Stimulated activated CD4-positive, alpha-beta T cell treated with anti-CD3 and anti-CD28 coated beads, Interleukin-2, amount 100 ng/mL, for 4 hours (primary cell): ENCODE measurements at regions not wholly inside any gene's neighbourhood (a gene's known extent, or its start where the extent isn't known, plus 50 kb on each side); places are given as distances from the start of the nearest gene placed in this dataset.
"Not testable (repeated sequence)": the region's sequence is repeated elsewhere in the genome, so short reads cannot be mapped to it uniquely, and the experiment has no call there.

ENCODE experiments used
- DNase-seq: peaks from one replicate; pipeline ENCODE4 v3.0.0-alpha.2; 2020; ENCODE audit warnings: low read depth

GRCh38 chr9:7342229-7342628, 457.3 kb downstream of the DMAC1 start:
- DNase-seq = no peak

DNA sequence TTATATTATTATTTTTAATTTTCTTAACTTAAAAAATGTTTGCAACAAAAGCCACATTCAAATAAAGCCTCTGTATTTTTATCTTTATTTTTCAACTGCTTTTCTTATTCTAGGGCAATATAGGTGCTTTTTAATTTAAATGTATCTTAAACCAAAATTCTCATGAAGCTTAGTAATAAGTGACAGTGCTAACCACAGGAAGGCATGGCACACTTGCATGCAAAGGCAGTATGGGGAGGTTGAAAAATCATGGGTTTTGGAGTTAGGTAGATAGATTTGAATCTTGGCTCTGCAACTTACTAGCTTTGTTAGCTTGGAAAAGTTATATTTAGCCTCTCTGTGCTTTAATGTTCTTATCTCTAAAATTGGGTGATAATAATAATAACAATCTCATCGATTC, 458.0 kb downstream of the DMAC1 start:
- DNase-seq = no peak

DNA sequence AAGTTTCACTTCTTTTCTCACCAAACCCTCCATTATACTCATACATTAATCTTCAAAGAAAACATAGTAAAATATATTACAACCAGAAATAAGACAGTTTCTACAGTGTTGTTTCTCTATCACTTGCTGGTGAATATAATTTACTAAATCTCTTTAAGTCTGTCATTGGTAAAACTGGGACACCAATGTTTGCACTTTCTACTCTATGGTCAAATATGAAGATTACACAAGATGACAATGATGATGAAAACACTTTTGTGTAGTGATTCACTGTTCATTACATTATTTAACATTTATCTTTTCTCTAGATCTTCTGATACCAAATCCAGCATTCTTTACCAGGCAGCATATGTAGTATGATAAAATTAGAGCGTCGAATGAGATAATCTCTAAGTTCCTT, 459.1 kb downstream of the DMAC1 start:
- DNase-seq = no peak

DNA sequence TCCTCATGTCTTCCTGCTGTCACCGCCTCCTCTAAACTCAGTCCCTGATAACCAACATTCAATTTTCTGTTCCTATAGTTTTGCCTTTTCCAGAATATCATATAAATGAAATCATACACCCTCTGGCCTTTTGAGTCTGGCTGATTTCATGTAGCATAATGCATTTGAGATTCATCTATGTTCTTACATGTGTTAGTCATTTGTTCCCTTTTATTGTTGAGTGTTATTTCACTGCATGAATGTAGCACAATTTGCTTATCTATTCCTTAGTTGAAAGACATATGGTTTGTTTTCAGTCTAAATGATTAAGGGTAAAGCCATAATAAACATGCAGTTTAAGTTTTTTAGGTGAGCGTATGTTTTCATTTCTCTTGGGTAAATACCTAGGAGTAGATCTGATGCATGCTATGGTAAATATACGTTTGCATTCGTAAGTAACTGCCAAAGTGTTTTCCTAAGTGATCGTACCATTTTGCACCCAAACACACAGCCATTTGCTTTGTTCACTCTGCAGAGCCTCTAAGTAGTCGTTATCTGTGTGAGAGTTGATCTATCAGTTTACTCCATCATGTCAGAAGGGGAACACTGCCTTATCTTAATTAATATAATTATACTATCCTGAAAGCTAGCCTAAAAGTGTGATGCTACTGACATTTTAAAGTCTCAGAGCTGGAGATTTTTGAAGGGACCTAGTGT, 460.8 kb downstream of the DMAC1 start:
- DNase-seq = no peak

DNA sequence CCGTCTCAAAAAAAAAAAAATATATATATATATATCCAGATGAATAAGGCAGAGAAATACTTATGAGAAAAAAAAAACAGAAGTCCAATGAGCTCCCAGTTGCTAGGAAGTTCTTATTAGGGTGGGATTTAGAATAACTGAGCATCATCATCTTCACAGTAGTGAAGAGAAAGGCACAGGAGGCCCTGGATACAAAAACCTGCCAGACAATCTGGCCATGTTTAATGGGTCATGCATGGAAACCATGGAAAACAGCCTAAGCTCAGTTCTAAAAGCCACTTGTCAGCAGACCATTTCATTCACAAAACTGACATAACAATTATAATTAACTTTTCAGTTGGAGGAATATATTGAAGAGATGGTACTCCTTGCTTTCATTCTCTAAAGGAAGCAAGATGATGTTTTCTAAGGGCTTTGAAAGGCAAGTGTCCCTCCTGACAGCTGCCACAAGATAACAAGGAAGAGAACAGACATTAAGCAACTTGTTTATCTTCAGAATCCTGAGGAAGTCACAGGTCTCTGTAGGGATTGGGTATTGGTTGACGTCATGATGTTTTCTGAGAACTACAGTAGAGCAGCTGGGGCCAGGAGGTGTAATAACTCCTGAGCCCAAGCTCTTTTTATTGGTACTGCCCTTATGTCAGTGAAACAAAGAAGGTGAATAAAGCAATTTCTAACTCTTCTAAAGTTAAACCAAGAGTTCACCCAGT, 463.1 kb downstream of the DMAC1 start:
- DNase-seq = no peak

GRCh38 chr9:7333719-7334118, 465.9 kb downstream of the DMAC1 start:
- no peak for DNase-seq

DNA sequence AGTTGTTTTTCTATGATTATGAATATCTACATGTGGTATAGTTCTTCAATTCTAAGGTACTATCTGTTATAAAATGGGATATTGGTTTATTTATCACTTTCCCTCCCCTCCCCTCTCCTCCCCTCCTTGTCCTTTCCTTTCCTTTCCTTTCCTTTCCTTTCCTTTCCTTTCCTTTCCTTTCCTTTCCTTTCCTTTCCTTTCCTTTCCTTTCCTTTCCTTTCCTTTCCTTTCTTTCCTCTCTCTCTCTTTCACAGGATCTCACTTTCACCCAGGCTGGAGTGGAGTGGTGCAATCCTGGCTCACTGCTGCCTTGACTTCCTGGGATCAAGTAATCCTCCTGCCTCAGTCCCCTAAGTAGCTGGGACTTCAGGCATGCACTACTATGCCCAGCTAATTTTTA, 466.8 kb downstream of the DMAC1 start:
- no peak for DNase-seq

DNA sequence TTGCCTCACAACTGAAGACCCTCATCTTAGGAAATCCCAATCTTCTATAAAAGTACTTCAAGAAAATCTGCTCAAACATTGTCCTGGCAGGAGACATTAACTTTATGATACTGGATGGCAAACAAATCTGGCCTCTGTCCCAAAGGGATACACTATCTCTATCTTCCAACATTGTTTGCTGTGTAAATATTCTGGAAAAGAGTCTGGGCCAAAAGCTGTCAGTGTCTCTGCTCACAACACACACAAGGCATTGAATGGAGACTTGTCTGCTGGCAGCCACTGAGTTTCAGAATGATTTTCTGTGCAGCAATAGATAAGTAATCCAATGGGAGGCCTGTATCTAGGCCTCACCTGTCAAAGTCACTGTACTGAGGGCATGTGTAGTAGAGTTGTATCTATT, 471.1 kb downstream of the DMAC1 start:
- DNase-seq = no peak

DNA sequence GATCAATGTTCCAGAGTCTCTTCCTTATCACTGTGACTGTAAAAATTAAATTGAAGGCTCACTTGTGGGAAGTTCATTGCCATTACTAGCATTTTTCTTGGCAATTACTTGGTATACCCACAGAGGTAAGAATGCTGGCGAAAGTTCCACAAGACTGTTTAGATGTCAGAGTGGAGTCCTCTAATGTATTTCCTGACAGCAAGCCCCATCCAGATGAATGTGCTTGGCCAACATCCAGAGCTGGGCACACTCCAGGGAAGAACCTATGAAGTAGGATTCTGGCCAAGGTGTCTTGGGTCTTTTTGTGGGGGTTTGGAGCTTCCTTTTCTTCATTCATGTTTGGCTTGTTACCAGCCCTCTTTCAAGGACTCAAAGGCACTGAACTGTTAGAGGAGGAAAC, 473.6 kb downstream of the DMAC1 start:
- no peak for DNase-seq

GRCh38 chr9:7324152-7324598, 475.4 kb downstream of the DMAC1 start:
- no peak for DNase-seq

DNA sequence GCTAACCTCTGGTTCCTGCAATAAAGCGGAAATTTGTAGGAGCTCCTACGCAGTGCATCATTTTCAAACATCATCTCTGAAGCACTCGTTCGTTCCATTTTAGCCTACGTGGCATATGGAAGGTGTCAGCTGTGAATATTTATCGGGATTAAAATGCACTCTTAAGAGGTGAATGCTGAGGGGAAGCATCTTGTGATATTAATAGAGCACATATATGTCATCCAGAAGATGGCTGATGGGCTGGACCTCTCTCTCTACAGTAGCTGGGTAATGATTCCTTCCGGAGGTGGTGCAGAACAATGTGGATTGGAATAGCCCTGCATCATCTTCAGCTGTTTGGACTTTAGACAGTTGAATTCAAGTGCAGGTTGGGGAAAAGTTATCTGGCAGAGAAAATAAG, 478.7 kb downstream of the DMAC1 start:
- DNase-seq = no peak

GRCh38 chr9:7320139-7320538, 479.4 kb downstream of the DMAC1 start:
- no peak for DNase-seq

GRCh38 chr9:7318920-7319319, 480.7 kb downstream of the DMAC1 start:
- DNase-seq = no peak

- DNase-seq = no peak
Observed at GRCh38 chr9:7316967-7317366, 482.6 kb downstream of the DMAC1 start.

- DNase-seq = no peak
Observed at GRCh38 chr9:7316166-7316795, 483.3 kb downstream of the DMAC1 start.

DNA sequence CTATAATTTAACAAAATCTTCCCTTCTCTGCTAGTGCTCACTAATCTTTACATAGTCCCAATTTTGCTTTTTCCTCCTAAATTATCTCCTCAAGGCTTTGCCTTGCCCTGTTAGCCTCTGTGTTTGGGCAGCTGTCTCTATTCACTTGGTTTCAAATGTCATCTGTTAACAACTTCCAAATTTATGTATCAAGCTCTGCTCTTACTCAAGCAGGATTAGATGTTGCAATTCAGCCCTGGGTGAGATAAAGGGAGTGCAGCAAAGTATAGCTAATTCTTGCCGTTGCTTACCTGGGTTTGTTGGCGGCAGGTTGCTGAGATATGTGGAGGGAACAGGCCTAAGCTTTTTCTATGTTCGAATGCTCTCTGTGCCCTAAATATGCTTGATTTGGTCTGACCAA, 483.8 kb downstream of the DMAC1 start:
- DNase-seq = no peak

- no peak for DNase-seq
Observed at GRCh38 chr9:7315116-7315515, 484.5 kb downstream of the DMAC1 start.

GRCh38 chr9:7313389-7313788, 486.2 kb downstream of the DMAC1 start:
- DNase-seq = no peak

- not testable (repeated sequence) for DNase-seq
Observed at GRCh38 chr9:7309051-7309450, 490.5 kb downstream of the DMAC1 start.

DNA sequence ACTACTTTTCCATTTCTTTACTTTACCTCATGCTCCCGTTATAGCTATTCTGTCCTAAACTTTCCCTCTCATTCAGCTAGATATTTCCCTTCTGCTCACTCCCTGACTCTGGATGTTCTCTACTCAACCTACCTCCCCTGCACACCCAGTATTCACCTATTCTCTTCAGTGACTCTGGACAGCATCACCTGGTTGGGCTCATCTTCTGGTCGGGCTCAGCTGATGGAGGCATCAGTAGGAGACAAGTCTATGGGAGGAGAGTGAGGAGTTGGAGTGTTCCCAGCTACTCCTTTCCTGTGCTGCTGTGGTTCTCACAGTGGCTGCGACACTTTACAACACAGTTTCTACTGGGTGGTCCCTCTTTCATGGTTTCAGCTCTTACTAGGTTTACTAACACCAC, 493.9 kb downstream of the DMAC1 start:
- DNase-seq = no peak

GRCh38 chr9:7304627-7304995, 495.0 kb downstream of the DMAC1 start:
- no peak for DNase-seq

- no peak for DNase-seq
Observed at GRCh38 chr9:7303907-7304626, 495.5 kb downstream of the DMAC1 start.

DNA sequence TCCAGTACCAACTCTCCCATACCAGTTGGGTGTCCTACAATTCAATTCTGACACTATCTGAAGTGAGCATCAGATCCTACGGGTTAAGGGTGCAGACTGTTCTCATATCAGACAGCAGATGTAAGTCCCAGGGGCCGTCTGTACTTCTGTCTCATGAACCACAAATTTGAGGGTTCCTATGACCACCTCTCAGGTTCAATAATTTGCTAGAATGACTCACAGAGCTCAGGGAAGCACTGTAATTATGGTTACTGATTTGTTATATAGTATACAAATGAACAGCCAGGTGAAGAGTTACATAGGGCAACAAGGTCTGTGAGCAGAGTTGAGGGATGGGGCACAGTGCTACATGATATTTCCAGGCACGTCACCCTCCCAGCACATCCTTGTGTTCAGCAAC, 499.1 kb downstream of the DMAC1 start:
- no peak for DNase-seq
